ENCODE measurements at regions not wholly inside any gene's neighbourhood (a gene's known extent, or its start where the extent isn't known, plus 50 kb on each side); places are given as distances from the start of the nearest gene placed in this dataset.

DNA sequence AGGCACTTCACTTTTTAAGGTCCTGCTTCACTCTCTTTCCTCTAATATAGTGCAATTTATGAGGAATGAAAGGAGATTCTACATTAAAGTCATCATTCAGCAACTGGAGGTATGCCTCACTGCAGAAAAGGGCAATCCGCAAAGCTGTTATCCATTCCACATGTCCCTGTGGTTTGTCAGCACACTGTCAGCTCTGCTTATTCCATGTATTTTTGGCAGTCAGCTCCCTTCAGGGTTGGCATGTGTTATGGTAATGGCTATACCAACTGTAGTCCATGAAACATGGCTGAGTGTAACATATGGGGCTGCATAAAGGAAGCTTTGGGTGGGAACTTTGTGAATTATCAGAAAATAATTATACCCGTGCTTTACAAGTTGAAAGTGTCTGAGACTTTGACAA, 154.1 kb downstream of the GALC start:
- TF ChIP-seq RAD21 (IDR thresholded peaks at IDR 0.05) = no peak
- TF ChIP-seq, protein P1, sequence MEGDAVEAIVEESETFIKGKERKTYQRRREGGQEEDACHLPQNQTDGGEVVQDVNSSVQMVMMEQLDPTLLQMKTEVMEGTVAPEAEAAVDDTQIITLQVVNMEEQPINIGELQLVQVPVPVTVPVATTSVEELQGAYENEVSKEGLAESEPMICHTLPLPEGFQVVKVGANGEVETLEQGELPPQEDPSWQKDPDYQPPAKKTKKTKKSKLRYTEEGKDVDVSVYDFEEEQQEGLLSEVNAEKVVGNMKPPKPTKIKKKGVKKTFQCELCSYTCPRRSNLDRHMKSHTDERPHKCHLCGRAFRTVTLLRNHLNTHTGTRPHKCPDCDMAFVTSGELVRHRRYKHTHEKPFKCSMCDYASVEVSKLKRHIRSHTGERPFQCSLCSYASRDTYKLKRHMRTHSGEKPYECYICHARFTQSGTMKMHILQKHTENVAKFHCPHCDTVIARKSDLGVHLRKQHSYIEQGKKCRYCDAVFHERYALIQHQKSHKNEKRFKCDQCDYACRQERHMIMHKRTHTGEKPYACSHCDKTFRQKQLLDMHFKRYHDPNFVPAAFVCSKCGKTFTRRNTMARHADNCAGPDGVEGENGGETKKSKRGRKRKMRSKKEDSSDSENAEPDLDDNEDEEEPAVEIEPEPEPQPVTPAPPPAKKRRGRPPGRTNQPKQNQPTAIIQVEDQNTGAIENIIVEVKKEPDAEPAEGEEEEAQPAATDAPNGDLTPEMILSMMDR (IDR thresholded peaks at IDR 0.05; ENCODE audit: low read depth, low read length, missing input control) = no peak
- TF ChIP-seq, protein P2, sequence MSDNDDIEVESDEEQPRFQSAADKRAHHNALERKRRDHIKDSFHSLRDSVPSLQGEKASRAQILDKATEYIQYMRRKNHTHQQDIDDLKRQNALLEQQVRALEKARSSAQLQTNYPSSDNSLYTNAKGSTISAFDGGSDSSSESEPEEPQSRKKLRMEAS (IDR thresholded peaks at IDR 0.05) = no peak
- TF ChIP-seq, protein P3, sequence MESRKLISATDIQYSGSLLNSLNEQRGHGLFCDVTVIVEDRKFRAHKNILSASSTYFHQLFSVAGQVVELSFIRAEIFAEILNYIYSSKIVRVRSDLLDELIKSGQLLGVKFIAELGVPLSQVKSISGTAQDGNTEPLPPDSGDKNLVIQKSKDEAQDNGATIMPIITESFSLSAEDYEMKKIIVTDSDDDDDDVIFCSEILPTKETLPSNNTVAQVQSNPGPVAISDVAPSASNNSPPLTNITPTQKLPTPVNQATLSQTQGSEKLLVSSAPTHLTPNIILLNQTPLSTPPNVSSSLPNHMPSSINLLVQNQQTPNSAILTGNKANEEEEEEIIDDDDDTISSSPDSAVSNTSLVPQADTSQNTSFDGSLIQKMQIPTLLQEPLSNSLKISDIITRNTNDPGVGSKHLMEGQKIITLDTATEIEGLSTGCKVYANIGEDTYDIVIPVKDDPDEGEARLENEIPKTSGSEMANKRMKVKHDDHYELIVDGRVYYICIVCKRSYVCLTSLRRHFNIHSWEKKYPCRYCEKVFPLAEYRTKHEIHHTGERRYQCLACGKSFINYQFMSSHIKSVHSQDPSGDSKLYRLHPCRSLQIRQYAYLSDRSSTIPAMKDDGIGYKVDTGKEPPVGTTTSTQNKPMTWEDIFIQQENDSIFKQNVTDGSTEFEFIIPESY (IDR thresholded peaks at IDR 0.05) = no peak
- no peak for TF ChIP-seq HNF4G (IDR thresholded peaks at IDR 0.05)
- no peak for TF ChIP-seq GABPA (IDR thresholded peaks at IDR 0.05 in 1 of 2, conservative IDR thresholded peaks at IDR 0.05 in 1 of 2)
- TF ChIP-seq, protein P4, sequence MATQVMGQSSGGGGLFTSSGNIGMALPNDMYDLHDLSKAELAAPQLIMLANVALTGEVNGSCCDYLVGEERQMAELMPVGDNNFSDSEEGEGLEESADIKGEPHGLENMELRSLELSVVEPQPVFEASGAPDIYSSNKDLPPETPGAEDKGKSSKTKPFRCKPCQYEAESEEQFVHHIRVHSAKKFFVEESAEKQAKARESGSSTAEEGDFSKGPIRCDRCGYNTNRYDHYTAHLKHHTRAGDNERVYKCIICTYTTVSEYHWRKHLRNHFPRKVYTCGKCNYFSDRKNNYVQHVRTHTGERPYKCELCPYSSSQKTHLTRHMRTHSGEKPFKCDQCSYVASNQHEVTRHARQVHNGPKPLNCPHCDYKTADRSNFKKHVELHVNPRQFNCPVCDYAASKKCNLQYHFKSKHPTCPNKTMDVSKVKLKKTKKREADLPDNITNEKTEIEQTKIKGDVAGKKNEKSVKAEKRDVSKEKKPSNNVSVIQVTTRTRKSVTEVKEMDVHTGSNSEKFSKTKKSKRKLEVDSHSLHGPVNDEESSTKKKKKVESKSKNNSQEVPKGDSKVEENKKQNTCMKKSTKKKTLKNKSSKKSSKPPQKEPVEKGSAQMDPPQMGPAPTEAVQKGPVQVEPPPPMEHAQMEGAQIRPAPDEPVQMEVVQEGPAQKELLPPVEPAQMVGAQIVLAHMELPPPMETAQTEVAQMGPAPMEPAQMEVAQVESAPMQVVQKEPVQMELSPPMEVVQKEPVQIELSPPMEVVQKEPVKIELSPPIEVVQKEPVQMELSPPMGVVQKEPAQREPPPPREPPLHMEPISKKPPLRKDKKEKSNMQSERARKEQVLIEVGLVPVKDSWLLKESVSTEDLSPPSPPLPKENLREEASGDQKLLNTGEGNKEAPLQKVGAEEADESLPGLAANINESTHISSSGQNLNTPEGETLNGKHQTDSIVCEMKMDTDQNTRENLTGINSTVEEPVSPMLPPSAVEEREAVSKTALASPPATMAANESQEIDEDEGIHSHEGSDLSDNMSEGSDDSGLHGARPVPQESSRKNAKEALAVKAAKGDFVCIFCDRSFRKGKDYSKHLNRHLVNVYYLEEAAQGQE (IDR thresholded peaks at IDR 0.05) = no peak
- TF ChIP-seq RXRA (IDR thresholded peaks at IDR 0.05) = no peak
